Gastroesophageal sphincter (tissue), 3 donors: ENCODE measurements at regions not wholly inside any gene's neighbourhood (a gene's known extent, or its start where the extent isn't known, plus 50 kb on each side); places are given as distances from the start of the nearest gene placed in this dataset.

ENCODE experiments used
- POLR2AphosphoS5 ChIP-seq: sonication (generic); formaldehyde crosslinking; IDR thresholded peaks from one replicate; pipeline ENCODE4 v1.6.1; 2017; ENCODE audit warnings: antibody characterized with exemption
- TF ChIP-seq, protein P1 (sequence below), 4 experiments: fragments of 200-600 bp in 2 of 4; fragments of 450-650 bp in 2 of 4; sonication (generic) in 1 of 4; IDR thresholded peaks; one replicate each; pipeline ENCODE4 v1.5.1; 2017 to 2019; ENCODE audit warnings: antibody characterized with exemption in 4 of 4, mild to moderate bottlenecking in 2 of 4, moderate library complexity in 2 of 4

DNA sequence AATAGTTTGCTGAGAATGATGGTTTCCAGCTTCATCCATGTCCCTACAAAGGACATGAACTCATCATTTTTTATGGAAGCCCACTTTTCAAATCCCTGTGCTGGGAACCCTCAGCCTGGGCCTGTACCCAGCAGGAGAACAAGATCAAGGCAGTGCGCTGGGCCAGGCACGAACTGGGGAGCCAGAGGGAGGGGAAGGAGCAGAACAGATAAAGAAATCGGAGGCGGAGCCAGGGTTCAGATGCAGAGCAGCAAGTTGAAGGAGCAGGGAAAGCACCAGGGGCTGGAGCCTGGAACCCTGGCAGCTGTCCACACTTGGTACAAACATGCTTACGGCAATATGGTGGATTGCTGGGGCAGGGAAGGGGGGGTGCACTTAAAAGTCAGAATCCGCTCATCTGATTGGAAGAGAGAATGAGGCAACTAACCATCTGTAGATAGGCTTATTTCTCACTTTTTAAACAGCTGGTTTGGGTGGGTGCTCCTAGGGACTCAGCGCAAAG is 107.5 kb downstream of the NOG start:
- TF ChIP-seq, protein P1, sequence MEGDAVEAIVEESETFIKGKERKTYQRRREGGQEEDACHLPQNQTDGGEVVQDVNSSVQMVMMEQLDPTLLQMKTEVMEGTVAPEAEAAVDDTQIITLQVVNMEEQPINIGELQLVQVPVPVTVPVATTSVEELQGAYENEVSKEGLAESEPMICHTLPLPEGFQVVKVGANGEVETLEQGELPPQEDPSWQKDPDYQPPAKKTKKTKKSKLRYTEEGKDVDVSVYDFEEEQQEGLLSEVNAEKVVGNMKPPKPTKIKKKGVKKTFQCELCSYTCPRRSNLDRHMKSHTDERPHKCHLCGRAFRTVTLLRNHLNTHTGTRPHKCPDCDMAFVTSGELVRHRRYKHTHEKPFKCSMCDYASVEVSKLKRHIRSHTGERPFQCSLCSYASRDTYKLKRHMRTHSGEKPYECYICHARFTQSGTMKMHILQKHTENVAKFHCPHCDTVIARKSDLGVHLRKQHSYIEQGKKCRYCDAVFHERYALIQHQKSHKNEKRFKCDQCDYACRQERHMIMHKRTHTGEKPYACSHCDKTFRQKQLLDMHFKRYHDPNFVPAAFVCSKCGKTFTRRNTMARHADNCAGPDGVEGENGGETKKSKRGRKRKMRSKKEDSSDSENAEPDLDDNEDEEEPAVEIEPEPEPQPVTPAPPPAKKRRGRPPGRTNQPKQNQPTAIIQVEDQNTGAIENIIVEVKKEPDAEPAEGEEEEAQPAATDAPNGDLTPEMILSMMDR (IDR thresholded peaks at IDR 0.05): no peak
- TF ChIP-seq POLR2AphosphoS5: no peak
